ENCODE measurements at regions not wholly inside any gene's neighbourhood (a gene's known extent, or its start where the extent isn't known, plus 50 kb on each side); places are given as distances from the start of the nearest gene placed in this dataset.

DNA sequence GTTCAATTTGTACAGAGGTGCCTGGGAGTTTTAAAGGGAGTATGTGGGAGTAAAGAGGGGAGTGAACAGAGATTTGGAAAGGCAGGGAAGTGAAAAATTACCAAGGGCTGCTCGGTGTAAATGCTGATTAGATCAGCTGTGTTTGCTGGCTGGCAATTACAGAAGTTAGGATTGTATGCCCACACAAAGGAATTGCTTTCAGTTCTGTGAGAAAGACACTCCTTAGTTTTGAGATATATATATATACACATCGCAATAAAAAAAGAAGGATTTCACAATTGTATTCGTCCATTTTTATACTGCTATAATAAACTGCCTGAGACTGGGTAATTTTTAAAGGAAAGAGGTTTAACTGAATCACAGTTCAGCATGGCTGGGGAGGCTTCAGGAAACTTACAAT is 196.3 kb downstream of the SLITRK5 start:
- no peak for TF ChIP-seq SMC3 (IDR thresholded peaks at IDR 0.05)
- TF ChIP-seq RNF2 (IDR thresholded peaks at IDR 0.05; ENCODE audit: borderline replicate concordance, low read depth), result no peak
